AG04449 (cell line): ENCODE measurements at regions not wholly inside any gene's neighbourhood (a gene's known extent, or its start where the extent isn't known, plus 50 kb on each side); places are given as distances from the start of the nearest gene placed in this dataset.

ENCODE experiments used
- CTCF ChIA-PET: fragments of 350-600 bp; formaldehyde crosslinking; extraction: SDS; loops from one replicate; lab custom pipeline; 2021; ENCODE audit warnings: antibody characterized with exemption; lab: Yijun Ruan, JAX
- POLR2A ChIA-PET: fragments of 400-600, 350-600 bp; formaldehyde crosslinking; extraction: SDS; loops from one replicate; lab custom pipeline; 2020; ENCODE audit warnings: antibody characterized with exemption, inconsistent platforms; lab: Yijun Ruan, JAX
- DNase-seq: peaks from one replicate; pipeline ENCODE4 v3.0.0-alpha.2; 2010; ENCODE audit warnings: low read depth, low spot score
- H3K4me3 ChIP-seq: 2 replicates; pipeline ENCODE4 v1.5.1; 2011; ENCODE audit warnings: low read depth, mild to moderate bottlenecking, control low read depth, low read length
- TF ChIP-seq, protein P1 (sequence below): IDR thresholded peaks from one replicate; pipeline ENCODE4 v1.5.1; 2011; ENCODE audit warnings: mild to moderate bottlenecking, moderate library complexity, low read length, control low read depth, inconsistent platforms; ENCODE audit not compliant: insufficient read depth; ENCODE audit errors: missing control alignments

DNA sequence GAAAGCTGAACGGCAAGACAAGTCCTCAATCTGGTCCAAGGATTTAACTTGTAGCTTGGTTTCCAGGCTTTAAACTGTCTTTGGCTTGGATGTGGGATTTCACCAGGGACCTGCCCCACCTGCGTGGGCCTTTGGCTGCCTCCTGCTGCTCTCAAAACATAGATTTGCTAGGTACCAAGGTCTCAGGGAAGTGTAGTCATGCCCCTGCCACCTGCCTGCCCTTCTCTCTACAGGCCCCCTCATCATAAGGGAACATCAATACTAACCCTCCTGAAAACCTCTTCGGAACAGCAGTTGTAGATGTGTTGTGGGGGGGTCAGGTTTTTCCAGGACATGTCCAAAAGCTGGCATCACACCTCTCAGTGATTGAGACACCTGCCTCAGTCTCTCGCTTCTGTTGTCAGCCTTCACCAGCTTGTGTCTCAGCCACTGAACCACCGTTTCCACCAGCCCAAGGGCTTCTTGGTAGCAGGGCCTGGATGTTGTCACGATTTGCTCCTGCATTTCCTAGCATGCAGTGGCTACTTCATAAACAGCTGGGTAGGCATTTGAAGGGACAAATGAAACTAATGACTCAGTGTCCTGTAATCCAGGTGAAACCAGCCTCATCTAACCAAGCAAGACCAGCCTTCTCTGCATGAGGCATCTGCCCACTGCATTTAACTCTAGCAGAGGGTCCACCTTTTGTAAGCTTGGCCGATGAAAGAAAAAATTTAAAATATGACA lies 141.6 kb upstream of the THBS2 start:
- POLR2A ChIA-PET, result no interaction called here
- CTCF ChIA-PET, result interaction anchor here (1.3 kb wide), 1 partner anchor 12 kb away, joined by 4 read pairs; no protein-coding TSS in a partner anchor
- TF ChIP-seq, protein P1, sequence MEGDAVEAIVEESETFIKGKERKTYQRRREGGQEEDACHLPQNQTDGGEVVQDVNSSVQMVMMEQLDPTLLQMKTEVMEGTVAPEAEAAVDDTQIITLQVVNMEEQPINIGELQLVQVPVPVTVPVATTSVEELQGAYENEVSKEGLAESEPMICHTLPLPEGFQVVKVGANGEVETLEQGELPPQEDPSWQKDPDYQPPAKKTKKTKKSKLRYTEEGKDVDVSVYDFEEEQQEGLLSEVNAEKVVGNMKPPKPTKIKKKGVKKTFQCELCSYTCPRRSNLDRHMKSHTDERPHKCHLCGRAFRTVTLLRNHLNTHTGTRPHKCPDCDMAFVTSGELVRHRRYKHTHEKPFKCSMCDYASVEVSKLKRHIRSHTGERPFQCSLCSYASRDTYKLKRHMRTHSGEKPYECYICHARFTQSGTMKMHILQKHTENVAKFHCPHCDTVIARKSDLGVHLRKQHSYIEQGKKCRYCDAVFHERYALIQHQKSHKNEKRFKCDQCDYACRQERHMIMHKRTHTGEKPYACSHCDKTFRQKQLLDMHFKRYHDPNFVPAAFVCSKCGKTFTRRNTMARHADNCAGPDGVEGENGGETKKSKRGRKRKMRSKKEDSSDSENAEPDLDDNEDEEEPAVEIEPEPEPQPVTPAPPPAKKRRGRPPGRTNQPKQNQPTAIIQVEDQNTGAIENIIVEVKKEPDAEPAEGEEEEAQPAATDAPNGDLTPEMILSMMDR, result no peak
- DNase-seq, result no peak
- no peak overlapping the region for H3K4me3 ChIP-seq

DNA sequence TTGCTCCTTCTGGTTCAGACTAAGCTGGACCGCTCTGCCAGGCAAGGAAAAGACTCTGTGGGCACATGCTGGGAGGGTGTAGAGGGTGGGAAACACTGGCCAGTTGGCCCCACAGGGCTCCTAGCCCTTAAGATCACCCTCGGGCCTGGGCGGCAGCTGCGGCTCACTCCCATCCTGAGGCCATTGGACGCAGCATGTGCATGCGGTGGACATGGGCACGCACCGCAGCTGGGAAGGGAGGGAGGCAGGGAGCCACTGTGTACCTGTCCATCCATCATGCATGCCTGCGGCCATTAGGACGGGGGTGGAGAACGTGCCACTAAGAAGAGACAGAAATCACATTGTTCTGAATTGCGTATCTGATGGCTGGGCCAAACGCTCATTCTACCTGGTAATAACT lies 140.1 kb upstream of the THBS2 start:
- TF ChIP-seq, protein P1, result no peak
- no peak for DNase-seq
- ChIA-PET POLR2A (no interaction called here), CTCF (interaction anchor here (0.7 kb wide), 1 partner anchor 16 kb away, joined by 4 read pairs; no protein-coding TSS in a partner anchor)
- no peak overlapping the region for H3K4me3 ChIP-seq

- DNase-seq, result no peak
- ChIA-PET CTCF (no interaction called here), POLR2A (no interaction called here)
- TF ChIP-seq, protein P1, result no peak
- H3K4me3 ChIP-seq, result no peak overlapping the region
Measured at GRCh38 chr6:169391473-169392071, 137.9 kb upstream of the THBS2 start.

GRCh38 chr6:169388395-169389166 lies 134.9 kb upstream of the THBS2 start:
- no peak for DNase-seq
- POLR2A ChIA-PET, result no interaction called here
- TF ChIP-seq, protein P1, result no peak
- CTCF ChIA-PET, result no interaction called here
- H3K4me3 ChIP-seq, result no peak overlapping the region

GRCh38 chr6:169387809-169388383 lies 134.2 kb upstream of the THBS2 start:
- no peak overlapping the region for H3K4me3 ChIP-seq
- no peak for DNase-seq
- ChIA-PET POLR2A (no interaction called here), CTCF (no interaction called here)
- TF ChIP-seq, protein P1, result no peak
